ENCODE measurements at regions not wholly inside any gene's neighbourhood (a gene's known extent, or its start where the extent isn't known, plus 50 kb on each side); places are given as distances from the start of the nearest gene placed in this dataset.

DNA sequence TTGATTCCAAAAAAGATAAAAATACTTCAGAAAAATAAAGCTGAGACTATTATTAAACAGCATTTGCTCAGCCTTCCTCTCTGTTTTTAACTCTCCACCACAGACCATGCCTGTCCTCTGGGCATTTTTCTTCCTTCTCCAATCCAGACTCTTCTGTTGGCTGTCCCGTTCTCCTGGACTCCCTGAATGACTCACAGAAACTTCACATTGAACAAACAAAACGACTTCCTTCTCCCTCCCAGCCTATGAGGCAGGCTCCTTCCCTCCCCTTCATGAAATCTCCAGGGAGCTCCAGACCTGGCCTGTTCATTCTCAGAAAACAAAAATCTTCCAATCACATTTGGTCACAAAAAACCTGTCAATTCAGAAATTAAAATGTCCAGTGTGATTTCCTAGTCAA lies 421.3 kb downstream of the NPHP4 start:
- no peak for DNase-seq (ENCODE audit: low spot score)

DNA sequence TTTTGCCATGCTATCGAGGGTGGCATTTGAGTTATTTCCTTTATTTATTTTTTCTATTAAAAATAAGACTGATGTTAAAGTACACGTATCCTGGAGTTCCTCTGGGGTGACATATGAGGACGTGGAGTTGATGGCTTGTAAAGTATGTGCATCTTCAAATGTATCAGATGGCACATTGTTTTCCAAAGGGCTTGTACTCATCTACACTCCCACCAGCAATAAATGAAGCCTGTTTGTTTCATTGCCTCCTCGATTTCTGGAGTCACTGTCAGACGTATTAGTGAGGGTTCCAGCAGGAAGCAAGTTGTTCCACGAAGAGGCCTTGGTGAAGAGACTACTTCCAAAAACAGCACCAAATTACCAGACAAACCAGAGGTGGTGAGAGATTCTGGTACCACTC lies 423.9 kb downstream of the NPHP4 start:
- DNase-seq (ENCODE audit: low spot score): no peak

GRCh38 chr1:5567839-5568238 lies 424.4 kb downstream of the NPHP4 start:
- no peak for DNase-seq (ENCODE audit: low spot score)

GRCh38 chr1:5566924-5567323 lies 425.3 kb downstream of the NPHP4 start:
- no peak for DNase-seq (ENCODE audit: low spot score)

GRCh38 chr1:5565281-5566125 lies 426.7 kb downstream of the NPHP4 start:
- DNase-seq (ENCODE audit: low spot score): no peak

- no peak for DNase-seq (ENCODE audit: low spot score)
Observed at GRCh38 chr1:5564578-5565257, 427.5 kb downstream of the NPHP4 start.

DNA sequence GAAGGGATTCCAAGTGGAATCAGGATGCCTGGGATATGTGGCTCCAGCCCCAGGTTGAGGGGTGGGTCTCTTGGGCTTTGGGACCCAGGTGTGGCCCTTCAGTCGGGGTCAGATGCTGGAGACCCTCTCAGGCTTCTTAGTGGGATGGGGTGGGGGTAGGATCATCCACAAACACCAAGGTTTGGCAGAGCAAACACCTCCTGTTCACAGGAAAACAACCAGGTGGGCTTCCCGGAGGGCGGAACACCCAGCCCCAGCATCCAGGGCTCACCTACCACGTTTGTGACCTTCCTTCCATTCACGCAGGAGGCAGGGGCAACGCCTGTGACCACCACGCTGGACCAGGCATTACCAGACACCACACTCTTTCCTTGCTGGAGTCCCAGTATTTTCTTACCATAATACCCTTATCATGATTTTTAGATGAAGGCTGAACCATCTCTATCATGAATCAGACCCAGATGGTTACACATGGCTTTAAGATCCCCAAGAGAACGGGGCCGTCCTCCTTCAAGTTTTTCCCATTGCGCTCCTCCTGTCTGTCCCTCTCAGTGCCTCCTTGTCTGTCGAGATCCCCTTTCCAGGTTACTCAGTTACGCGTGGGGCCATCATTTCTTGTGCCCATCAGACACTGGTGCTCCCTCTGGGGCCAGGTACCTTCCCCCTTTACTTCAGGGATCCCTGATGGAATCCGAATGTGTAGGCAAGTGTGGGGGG lies 428.2 kb downstream of the NPHP4 start:
- DNase-seq (ENCODE audit: low spot score): no peak

GRCh38 chr1:5562769-5563168 lies 429.5 kb downstream of the NPHP4 start:
- no peak for DNase-seq (ENCODE audit: low spot score)

DNA sequence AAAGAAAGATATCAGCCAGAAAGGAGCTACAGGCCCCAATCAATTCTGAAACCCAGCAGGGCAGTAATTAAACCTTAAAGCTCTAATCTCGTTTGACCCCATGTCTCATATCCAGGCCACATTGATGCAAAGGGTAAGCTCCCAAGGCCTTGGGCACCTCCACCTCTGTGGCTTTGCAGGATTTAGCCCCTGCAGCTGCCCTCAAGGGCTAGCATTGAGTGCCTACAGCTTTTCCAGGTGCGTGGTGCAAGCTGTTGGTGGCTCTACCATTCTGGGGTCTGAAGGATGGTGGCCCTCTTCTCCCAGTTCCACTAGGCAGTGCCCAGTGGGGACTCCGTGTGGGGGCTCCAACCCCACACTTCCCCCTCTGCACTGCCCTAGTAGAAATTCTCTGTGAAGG lies 429.9 kb downstream of the NPHP4 start:
- no peak for DNase-seq (ENCODE audit: low spot score)

GRCh38 chr1:5559078-5559477 lies 433.1 kb downstream of the NPHP4 start:
- no peak for DNase-seq (ENCODE audit: low spot score)

DNA sequence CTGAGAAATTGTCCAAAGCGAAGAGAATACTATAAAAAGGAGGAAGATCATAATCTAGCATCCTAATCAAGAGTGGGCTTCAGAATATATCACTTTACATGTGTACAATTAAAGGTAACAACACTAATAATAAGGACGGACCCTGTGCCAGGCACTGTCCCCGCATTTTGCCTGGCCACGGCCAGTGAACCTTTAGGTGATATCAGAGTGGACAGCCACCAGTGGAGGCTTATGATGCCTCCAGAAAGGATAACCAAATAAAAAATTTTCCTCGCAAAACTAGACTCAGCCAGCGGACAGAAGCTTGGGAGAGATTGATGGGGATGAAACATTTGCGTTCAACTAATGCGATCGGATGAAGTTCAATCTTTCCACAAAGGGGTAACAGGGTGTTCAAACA lies 436.4 kb downstream of the NPHP4 start:
- DNase-seq (ENCODE audit: low spot score): no peak

- DNase-seq (ENCODE audit: low spot score): no peak
Observed at GRCh38 chr1:5554784-5555183, 437.4 kb downstream of the NPHP4 start.

DNA sequence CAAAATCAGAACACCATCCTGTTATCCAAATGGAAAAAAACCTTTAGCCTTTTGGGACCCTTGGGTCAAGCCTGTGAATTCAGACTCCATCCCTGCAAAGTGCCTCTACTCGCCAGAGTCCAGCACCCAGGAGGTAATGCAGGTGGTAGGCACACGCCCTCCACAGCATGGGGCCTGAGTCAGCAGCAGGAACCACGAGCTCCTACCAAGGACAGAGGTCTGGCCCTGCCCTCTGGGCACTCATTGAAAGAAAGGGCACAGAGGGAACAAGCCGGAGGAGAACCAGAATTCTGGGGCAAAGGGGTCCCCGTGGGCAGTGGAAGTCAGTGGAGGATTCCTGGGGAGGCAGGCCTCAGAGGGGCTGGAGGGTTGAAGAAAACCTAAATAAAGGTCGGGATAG lies 438.1 kb downstream of the NPHP4 start:
- no peak for DNase-seq (ENCODE audit: low spot score)

DNA sequence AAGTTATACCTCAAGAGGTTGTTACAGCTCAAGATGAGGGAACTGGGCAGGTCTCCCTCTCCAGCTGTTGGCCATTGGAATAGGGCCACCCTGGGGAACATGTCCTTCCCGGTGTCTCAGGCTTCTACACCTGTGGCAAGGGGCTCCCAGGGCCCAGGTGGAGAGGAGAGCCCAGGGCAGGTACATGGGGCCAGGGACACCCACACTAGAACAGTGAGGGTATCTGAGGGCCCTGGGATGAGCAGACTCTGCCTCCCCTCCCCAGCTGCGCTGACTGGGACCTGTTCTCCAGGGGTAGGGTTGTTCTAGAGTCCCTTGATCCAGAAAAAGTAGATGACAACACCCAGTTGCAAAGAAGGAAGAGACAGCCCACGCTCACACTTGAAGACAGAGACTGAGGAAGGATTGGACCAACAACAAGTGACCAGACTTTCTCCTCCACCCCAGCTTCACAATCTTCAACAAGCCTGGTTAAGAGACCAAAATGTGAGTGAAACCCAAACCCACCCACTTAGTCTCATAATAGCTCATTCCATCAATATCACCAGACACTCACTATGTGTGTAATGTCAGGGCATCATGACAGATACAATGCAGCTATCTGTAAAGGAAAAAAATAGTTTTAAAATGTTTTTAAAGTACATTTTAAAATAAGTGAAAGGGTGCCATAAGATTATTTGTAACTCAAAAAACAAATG lies 439.3 kb downstream of the NPHP4 start:
- DNase-seq (ENCODE audit: low spot score): no peak

DNA sequence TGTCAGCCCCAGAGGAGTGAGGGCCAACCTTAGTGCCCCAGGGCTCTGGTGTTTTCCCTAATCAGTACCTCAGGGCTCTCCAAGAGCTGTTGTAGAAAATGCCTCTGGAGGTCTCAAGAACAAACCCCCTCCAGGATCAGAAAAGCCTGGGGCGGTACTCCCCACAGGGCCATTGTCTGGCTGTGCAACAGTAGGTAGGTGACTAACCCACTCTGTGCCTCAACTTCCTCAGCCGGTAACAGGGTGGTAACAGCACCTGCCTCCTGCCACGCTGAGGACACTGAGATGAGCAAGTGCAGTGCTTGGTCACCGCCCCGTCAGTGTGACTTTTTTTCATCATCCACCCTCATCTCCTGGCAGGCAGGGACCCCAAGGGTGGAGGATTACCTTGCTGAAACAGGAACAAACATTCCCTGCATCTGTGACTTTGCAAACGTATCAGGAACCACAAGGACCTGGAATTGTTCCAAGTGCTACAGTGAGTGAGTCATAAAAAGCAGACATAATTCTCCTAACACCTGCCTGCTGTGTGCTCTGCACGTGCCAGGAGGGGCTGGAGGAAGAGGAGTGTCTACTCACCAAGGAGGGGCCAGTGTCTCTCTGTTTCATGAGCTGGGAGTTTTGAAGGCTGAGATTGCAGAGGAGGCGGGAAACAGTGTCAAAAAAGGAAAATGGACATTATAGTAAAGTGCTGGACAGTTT lies 440.8 kb downstream of the NPHP4 start:
- DNase-seq (ENCODE audit: low spot score): no peak

- no peak for DNase-seq (ENCODE audit: low spot score)
Observed at GRCh38 chr1:5548266-5548665, 444.0 kb downstream of the NPHP4 start.

DNA sequence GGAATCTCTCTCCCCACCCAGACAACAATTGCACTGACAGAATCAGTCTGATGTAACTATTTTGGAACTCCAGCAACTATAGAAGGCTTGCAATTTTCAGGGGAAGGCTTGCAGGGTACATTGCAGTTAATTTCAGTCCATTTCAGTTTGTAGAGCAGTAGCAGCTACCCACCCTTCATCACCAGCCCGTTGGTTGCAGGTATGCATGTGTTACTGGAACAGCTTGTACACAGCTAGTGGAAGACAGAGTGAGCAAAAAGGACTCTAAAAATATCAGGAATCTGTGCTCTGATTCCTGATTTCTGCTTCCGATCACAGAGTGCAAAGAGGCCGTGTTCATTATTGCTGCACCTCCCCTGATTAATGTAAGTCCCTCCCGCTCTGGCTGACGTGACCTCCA lies 449.0 kb downstream of the NPHP4 start:
- no peak for DNase-seq (ENCODE audit: low spot score)

GRCh38 chr1:5532811-5533210 lies 459.4 kb downstream of the NPHP4 start:
- DNase-seq (ENCODE audit: low spot score): no peak

GRCh38 chr1:5526822-5527551 lies 465.2 kb downstream of the NPHP4 start:
- DNase-seq (ENCODE audit: low spot score): no peak

GRCh38 chr1:5526385-5526750 lies 465.9 kb downstream of the NPHP4 start:
- no peak for DNase-seq (ENCODE audit: low spot score)
